ENCODE measurements at regions not wholly inside any gene's neighbourhood (a gene's known extent, or its start where the extent isn't known, plus 50 kb on each side); places are given as distances from the start of the nearest gene placed in this dataset.

GRCh38 chr13:73462241-73462640 lies 403.4 kb downstream of the KLF5 start:
- Histone ChIP-seq H3K27me3 (ENCODE audit: insufficient read depth in 3 of 3, low read length in 2 of 3) (no peaks in the 10 kb centered on the region), H3K9me3 (no peaks in the 10 kb centered on the region), H3K4me3 (no peak overlapping the region), H3K27ac (no peak overlapping the region), H3K36me3 (ENCODE audit: insufficient read depth in 1 of 2, low read depth in 1 of 2) (no peaks in the 10 kb centered on the region), H3K4me1 (no peaks in the 10 kb centered on the region)
- 65 to 68% (median 68%) methylated on average over 4 of the region's 4 CpGs for WGBS, 3 donors
- ATAC-seq = no peak
- intact Hi-C loops (cut with DNase I) = no loop called here
- DNase-seq = no peak
- TF ChIP-seq CTCF (IDR thresholded peaks at IDR 0.05) = no peak

- DNase-seq = no peak
- ATAC-seq = no peak
- H3K27ac ChIP-seq = no peak overlapping the region
- no peaks in the 10 kb centered on the region for H3K4me1 ChIP-seq
- no peak for TF ChIP-seq CTCF (IDR thresholded peaks at IDR 0.05)
- H3K27me3 ChIP-seq (ENCODE audit: insufficient read depth in 3 of 3, low read length in 2 of 3) = no peaks in the 10 kb centered on the region
- WGBS, 3 donors = 62 to 70% (median 67%) methylated on average over 10 of the region's 10 CpGs
- no peak overlapping the region for H3K4me3 ChIP-seq
- intact Hi-C loops (cut with DNase I) = no loop called here
- H3K36me3 ChIP-seq (ENCODE audit: insufficient read depth in 1 of 2, low read depth in 1 of 2) = no peaks in the 10 kb centered on the region
- H3K9me3 ChIP-seq = no peaks in the 10 kb centered on the region
Observed at GRCh38 chr13:73451221-73452029, 392.6 kb downstream of the KLF5 start.

- H3K27me3 ChIP-seq (ENCODE audit: insufficient read depth in 3 of 3, low read length in 2 of 3) = no peaks in the 10 kb centered on the region
- H3K27ac ChIP-seq = no peak overlapping the region
- DNase-seq (no peak), ATAC-seq (no peak)
- intact Hi-C loops (cut with DNase I) = no loop called here
- WGBS, 3 donors = 27 to 41% (median 32%) methylated on average over 2 of the region's 2 CpGs
- H3K9me3 ChIP-seq = no peaks in the 10 kb centered on the region
- H3K4me1 ChIP-seq = no peaks in the 10 kb centered on the region
- no peak overlapping the region for H3K4me3 ChIP-seq
- no peaks in the 10 kb centered on the region for H3K36me3 ChIP-seq (ENCODE audit: insufficient read depth in 1 of 2, low read depth in 1 of 2)
- no peak for TF ChIP-seq CTCF (IDR thresholded peaks at IDR 0.05)
Observed at GRCh38 chr13:73450583-73450982, 391.8 kb downstream of the KLF5 start.

- no peak for TF ChIP-seq CTCF (IDR thresholded peaks at IDR 0.05)
- H3K27ac ChIP-seq = no peak overlapping the region
- DNase-seq = no peak
- H3K4me1 ChIP-seq = no peaks in the 10 kb centered on the region
- no peak for ATAC-seq
- intact Hi-C loops (cut with DNase I) = no loop called here
- no peak overlapping the region for H3K4me3 ChIP-seq
- no peaks in the 10 kb centered on the region for H3K9me3 ChIP-seq
- WGBS, 3 donors = 74 to 77% (median 76%) methylated on average over 1 of the region's 1 CpG
- H3K36me3 ChIP-seq (ENCODE audit: insufficient read depth in 1 of 2, low read depth in 1 of 2) = no peaks in the 10 kb centered on the region
- H3K27me3 ChIP-seq (ENCODE audit: insufficient read depth in 3 of 3, low read length in 2 of 3) = no peaks in the 10 kb centered on the region
Observed at GRCh38 chr13:73449252-73449651, 390.4 kb downstream of the KLF5 start.
